ENCODE measurements at regions not wholly inside any gene's neighbourhood (a gene's known extent, or its start where the extent isn't known, plus 50 kb on each side); places are given as distances from the start of the nearest gene placed in this dataset.

DNA sequence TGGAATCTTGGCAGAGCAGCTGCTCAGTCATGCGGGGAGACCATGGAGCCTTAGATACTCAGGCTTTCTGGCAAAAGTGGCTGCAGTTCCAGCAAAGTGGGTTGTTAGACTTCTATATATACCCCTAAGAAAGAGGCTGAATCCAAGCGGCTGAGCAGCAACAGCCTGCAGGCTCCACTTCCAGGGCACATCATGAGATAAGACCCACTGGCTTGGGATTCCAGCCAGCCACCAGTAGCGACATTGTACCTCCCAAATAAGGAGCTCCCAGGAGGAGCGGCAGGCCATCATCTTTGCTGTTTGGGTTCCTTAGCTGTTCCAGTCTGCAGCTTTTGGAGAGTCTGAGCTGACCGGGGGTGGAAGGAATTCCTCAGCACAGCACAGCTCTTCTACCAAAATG lies 150.3 kb upstream of the ST6GAL2 start:
- H3K9me3 Mint-ChIP-seq (ENCODE audit: insufficient read depth), result peaks cover 10% of the 10 kb centered on the region
- CTCF ChIA-PET, result no interaction called here

DNA sequence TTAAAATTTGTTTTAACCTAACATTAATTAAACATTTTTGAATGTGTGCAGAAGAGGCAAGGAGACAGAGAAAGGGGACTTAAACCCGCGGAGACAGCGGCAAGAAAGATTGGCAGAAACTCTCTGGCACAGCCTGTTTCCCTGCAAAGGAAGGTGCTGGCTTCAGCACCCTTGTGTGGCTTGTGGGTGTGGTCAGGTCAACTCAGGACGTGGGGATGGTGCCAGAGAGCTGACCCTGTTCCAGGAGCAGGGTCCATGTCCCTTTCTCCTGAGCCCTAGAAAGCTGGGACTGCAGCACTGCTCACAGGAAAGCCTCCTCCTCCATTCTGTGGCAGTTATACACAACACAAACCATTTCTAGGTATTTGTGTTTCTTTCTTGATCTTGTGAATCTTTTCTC lies 176.2 kb upstream of the ST6GAL2 start:
- Mint-ChIP-seq H3K4me1 (ENCODE audit: low read depth) (no peaks in the 10 kb centered on the region), H3K4me3 (no peak overlapping the region), H3K27me3 (ENCODE audit: low read depth) (no peaks in the 10 kb centered on the region), H3K27ac (no peak overlapping the region), H3K36me3 (ENCODE audit: low read depth) (no peaks in the 10 kb centered on the region), H3K9me3 (ENCODE audit: insufficient read depth) (no peaks in the 10 kb centered on the region)
- DNase-seq (no peak), ATAC-seq (no peak)
- CTCF ChIA-PET, result no interaction called here
- POLR2A ChIA-PET, result no interaction called here

More for the DNA sequence above, 150.3 kb upstream of the ST6GAL2 start:
- H3K4me1 Mint-ChIP-seq (ENCODE audit: low read depth), result no peaks in the 10 kb centered on the region
- POLR2A ChIA-PET, result no interaction called here
- H3K27ac Mint-ChIP-seq, result no peak overlapping the region
- no peak overlapping the region for H3K4me3 Mint-ChIP-seq
- DNase-seq, result no peak
- no peaks in the 10 kb centered on the region for H3K36me3 Mint-ChIP-seq (ENCODE audit: low read depth)
- no peaks in the 10 kb centered on the region for H3K27me3 Mint-ChIP-seq (ENCODE audit: low read depth)
- no peak for ATAC-seq

DNA sequence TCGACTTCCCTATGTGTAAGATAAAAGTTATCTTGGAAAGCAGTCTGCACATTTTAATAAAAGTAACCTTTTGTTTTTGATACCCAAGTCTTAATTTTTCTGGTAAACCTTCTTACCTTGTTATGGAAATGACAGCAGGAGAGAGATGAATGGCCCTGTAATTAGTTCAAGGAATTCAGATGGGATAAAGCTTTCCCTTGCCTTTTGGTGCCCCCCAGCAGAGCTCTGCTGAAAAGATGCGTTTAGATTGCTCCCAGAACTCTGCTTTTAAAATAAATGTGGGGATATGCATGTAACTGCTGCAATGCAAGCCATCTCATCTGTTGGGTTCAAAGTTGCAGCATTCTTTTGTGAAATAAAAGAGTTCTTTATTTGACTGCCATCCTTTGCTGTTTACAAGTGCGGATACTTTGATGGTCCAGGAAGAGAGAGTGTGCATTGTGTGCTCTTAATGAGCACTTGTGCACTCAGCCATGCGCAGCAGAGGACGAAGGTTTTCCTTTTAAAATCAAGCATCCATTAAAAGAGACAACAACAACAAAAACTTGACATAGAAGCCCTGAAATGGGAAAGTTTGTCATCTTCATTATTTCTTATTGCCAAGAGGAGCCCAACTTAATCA lies 176.7 kb upstream of the ST6GAL2 start:
- Mint-ChIP-seq H3K4me1 (ENCODE audit: low read depth) (no peaks in the 10 kb centered on the region), H3K27me3 (ENCODE audit: low read depth) (no peaks in the 10 kb centered on the region), H3K4me3 (no peak overlapping the region), H3K36me3 (ENCODE audit: low read depth) (no peaks in the 10 kb centered on the region), H3K27ac (no peak overlapping the region), H3K9me3 (ENCODE audit: insufficient read depth) (no peaks in the 10 kb centered on the region)
- DNase-seq, result no peak
- ChIA-PET POLR2A (interaction anchor here (0.6 kb wide), 1 partner anchor 1102 kb away, joined by 4 read pairs; no protein-coding TSS in a partner anchor), CTCF (no interaction called here)
- ATAC-seq, result no peak

DNA sequence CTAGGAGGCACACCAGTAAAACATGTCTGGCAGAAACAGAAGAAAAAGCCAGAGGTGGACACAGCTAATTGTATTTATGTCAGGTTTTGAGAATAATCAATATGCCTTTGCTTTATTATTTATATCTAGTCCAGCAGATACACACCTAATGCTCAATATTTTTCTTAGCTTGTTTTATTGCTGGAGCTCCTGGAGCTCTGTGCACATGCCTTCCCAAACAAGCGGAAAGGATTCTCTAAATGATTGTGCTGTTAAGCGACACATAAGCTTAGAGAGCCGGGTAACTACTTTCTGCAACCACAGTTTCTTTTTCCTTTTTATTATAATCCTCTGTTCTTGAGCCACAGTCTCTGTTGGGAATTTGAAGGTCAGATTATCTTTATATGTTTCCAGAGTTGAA lies 177.3 kb upstream of the ST6GAL2 start:
- DNase-seq, result no peak
- H3K4me3 Mint-ChIP-seq, result no peak overlapping the region
- no peaks in the 10 kb centered on the region for H3K27me3 Mint-ChIP-seq (ENCODE audit: low read depth)
- no peaks in the 10 kb centered on the region for H3K9me3 Mint-ChIP-seq (ENCODE audit: insufficient read depth)
- no peaks in the 10 kb centered on the region for H3K36me3 Mint-ChIP-seq (ENCODE audit: low read depth)
- no peak for ATAC-seq
- no peaks in the 10 kb centered on the region for H3K4me1 Mint-ChIP-seq (ENCODE audit: low read depth)
- CTCF ChIA-PET, result no interaction called here
- no peak overlapping the region for H3K27ac Mint-ChIP-seq
- POLR2A ChIA-PET, result interaction anchor here (0.6 kb wide), 1 partner anchor 1101 kb away, joined by 4 read pairs; no protein-coding TSS in a partner anchor

DNA sequence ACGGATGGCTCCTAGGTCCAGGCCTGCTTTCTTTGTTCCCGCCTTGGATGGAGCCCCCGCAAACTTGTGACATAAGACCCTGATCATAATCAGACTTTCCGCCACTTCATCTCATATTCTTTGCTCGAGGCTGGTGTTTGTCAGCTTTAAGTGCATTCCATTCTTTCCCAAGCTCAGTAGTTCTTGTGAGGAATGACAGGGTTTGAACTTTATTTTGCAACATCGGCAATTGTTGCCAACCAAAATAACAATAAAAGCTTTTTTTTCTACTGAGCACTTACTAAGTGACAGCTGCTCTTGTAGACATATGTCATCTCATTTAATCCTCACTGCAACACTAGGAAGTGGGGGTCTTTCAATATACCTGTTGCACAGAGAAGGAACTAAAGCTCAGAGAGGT lies 178.8 kb upstream of the ST6GAL2 start:
- Mint-ChIP-seq H3K4me1 (ENCODE audit: low read depth) (no peaks in the 10 kb centered on the region), H3K36me3 (ENCODE audit: low read depth) (no peaks in the 10 kb centered on the region), H3K27me3 (ENCODE audit: low read depth) (no peaks in the 10 kb centered on the region), H3K27ac (no peak overlapping the region), H3K9me3 (ENCODE audit: insufficient read depth) (no peaks in the 10 kb centered on the region), H3K4me3 (no peak overlapping the region)
- DNase-seq, result no peak
- ChIA-PET POLR2A (no interaction called here), CTCF (no interaction called here)
- ATAC-seq, result no peak

DNA sequence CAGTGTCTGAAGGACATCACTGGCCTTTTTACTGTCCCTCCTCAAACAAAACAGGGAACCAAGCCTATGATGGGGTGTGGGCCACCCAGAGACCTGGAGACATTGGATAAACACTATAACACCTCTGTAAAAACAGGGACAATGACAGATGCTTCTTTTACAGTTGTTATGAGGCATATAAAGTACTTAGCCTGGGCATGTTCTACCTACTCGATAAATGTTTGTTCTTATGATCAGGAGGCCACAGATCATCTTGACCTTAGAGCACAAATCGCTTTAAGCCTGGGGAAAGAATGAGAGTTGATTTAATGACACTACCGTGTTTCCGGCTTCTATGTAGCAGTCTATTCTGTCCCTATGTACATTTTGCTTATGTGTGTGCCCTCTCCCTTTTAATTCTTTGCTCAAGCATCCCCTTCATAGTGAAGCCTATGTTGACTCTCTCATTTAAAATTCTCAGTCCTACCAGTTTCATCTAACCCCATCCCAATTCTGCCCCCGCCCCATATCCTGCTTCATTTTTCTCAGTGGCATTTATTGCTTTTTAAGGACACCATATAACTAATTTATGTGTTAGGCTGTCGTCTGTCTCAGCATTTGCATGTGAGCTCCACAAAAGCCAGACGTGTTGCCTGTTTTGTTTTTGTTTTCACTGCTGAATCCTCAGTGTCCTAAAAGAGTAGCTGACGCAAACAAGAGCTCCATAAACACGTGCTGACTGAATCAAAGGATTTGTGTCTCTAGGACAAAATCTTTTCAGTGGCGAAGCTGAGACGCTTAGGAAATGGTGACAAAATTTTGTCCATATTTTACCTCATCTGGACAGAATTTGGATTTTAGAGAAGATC lies 182.3 kb upstream of the ST6GAL2 start:
- Mint-ChIP-seq H3K9me3 (ENCODE audit: insufficient read depth) (no peaks in the 10 kb centered on the region), H3K4me3 (no peak overlapping the region), H3K36me3 (ENCODE audit: low read depth) (no peaks in the 10 kb centered on the region), H3K4me1 (ENCODE audit: low read depth) (no peaks in the 10 kb centered on the region), H3K27ac (no peak overlapping the region), H3K27me3 (ENCODE audit: low read depth) (no peaks in the 10 kb centered on the region)
- no peak for DNase-seq
- POLR2A ChIA-PET, result no interaction called here
- CTCF ChIA-PET, result no interaction called here
- ATAC-seq, result no peak

DNA sequence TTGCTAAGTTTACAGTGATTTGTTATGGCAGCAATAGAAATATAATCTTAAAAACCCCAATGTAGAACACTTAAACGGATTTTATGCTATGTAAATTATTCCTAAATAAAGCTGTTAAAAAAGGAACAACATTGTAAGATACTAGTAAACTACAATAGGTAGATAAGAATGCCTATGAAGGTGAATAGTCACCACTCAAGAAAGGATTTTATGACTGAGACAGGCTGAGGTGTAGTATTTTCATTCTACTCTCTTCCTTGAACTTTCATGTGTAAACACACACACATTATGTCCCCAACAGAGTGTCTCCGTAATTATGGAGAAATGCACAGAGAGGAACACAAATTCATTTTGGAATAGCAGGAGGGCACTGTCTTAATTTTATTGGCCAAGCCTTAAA lies 183.9 kb upstream of the ST6GAL2 start:
- no peaks in the 10 kb centered on the region for H3K36me3 Mint-ChIP-seq (ENCODE audit: low read depth)
- H3K9me3 Mint-ChIP-seq (ENCODE audit: insufficient read depth), result no peaks in the 10 kb centered on the region

DNA sequence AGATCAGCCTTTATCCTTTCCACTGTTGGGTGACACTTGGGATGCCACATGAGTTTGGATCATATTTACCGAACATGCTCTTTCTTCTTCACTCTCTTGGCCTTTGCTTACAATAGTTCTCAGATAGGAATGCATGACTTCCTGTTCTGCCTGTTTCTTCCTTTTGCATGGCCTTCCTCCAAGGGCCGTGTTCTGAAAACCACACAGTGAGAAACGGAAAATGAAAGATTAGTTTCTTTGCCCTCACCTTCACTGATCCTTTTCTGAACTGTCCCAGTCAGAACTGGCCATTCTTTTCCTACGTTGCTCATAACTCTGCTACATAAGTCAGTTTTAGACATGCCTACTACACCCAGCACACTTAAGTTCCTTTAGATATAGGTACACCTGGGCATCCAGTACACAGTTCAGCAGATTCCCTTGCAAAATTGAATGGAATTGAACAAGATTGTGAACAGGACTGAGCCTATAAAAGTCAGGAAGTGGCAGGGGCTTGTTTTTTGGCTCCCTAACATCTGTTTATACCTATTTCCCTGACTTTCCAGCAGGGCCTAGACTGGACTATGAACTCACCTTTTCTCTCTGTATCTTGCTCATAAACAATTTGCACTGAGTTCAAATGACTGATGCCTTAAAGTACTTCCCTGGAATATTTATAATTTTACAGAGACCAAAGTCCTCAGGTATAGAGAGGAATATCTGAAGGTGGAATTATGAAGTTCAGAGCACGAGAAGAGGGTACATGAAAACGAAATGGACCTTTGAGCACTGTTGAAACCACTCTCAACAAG lies 186.4 kb upstream of the ST6GAL2 start:
- ATAC-seq (no peak), DNase-seq (no peak)
- Mint-ChIP-seq H3K4me1 (ENCODE audit: low read depth) (no peaks in the 10 kb centered on the region), H3K27ac (no peak overlapping the region), H3K27me3 (ENCODE audit: low read depth) (no peaks in the 10 kb centered on the region), H3K36me3 (ENCODE audit: low read depth) (no peaks in the 10 kb centered on the region), H3K9me3 (ENCODE audit: insufficient read depth) (no peaks in the 10 kb centered on the region), H3K4me3 (no peak overlapping the region)
- CTCF ChIA-PET, result no interaction called here
- POLR2A ChIA-PET, result no interaction called here

More for the DNA sequence above, 183.9 kb upstream of the ST6GAL2 start:
- Mint-ChIP-seq H3K27ac (no peak overlapping the region), H3K27me3 (ENCODE audit: low read depth) (no peaks in the 10 kb centered on the region), H3K4me3 (no peak overlapping the region), H3K4me1 (ENCODE audit: low read depth) (no peaks in the 10 kb centered on the region)
- ATAC-seq, result no peak
- CTCF ChIA-PET, result no interaction called here
- DNase-seq, result no peak
- POLR2A ChIA-PET, result no interaction called here

DNA sequence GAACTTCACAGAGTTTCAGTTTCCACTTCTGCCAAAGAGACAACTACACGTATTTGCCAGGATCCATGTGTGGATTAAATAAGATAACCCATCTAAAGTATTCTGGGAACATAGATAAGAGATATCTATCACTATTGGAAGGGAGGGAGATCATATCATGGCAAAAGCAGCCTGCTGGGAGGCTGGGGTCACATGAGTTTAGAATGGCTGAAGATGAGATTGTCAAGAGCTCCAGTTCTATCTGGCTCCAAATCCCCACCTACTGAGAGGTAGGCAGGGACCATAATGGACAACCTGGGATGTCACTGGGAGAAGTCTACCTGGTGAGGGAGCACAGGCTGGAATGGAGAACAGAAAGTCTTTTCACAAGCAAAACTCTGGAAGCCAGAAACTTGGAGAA lies 192.6 kb upstream of the ST6GAL2 start:
- H3K36me3 Mint-ChIP-seq (ENCODE audit: low read depth), result no peaks in the 10 kb centered on the region
- H3K27me3 Mint-ChIP-seq (ENCODE audit: low read depth), result no peaks in the 10 kb centered on the region
- no peaks in the 10 kb centered on the region for H3K9me3 Mint-ChIP-seq (ENCODE audit: insufficient read depth)
- no peak overlapping the region for H3K27ac Mint-ChIP-seq
- no peak for ATAC-seq
- ChIA-PET POLR2A (no interaction called here), CTCF (no interaction called here)
- no peak overlapping the region for H3K4me3 Mint-ChIP-seq
- no peaks in the 10 kb centered on the region for H3K4me1 Mint-ChIP-seq (ENCODE audit: low read depth)
- DNase-seq, result no peak

DNA sequence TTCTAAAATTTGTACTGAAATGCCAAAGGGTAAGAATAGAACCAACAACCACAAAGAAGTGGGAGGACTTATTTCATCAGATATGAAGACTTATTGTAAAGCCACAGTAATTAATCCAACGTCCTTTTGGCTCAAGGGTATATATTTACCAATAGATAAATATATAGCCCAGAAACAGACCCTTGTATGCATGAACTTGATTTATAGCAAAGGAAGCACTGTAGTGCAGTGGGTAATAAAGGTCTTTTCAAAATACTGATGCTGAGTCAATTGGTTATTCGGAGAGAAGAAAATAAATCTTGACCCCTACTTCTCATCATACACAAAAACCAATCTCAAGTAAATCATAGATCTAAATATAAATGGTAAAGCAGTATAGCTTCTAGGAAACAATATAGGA lies 200.5 kb upstream of the ST6GAL2 start:
- no peak overlapping the region for H3K27ac Mint-ChIP-seq
- H3K4me1 Mint-ChIP-seq (ENCODE audit: low read depth), result no peaks in the 10 kb centered on the region
- ChIA-PET POLR2A (no interaction called here), CTCF (no interaction called here)
- H3K36me3 Mint-ChIP-seq (ENCODE audit: low read depth), result no peaks in the 10 kb centered on the region
- no peak for DNase-seq
- H3K4me3 Mint-ChIP-seq, result no peak overlapping the region
- H3K9me3 Mint-ChIP-seq (ENCODE audit: insufficient read depth), result no peaks in the 10 kb centered on the region
- H3K27me3 Mint-ChIP-seq (ENCODE audit: low read depth), result no peaks in the 10 kb centered on the region
- ATAC-seq, result no peak

DNA sequence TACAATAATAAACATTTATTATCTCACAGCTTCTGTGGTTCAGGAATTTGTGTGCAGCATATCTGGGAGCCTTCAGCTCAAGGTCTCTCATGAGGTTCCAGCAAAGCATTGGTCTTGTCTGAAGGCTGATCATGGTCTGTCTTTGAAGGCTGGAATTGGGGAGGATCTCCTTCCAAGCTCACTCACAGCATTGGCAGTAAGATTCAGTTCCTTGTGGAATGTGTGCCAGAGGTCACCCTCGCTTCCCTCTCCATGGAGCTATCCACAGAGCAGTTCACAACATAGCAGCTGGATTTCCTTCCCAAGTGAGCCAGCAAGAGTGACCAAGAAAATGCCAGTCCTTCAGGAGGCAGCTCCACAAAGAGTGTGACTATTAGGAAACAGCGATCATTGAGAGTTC lies 202.2 kb upstream of the ST6GAL2 start:
- Mint-ChIP-seq H3K9me3 (ENCODE audit: insufficient read depth) (no peaks in the 10 kb centered on the region), H3K27me3 (ENCODE audit: low read depth) (no peaks in the 10 kb centered on the region), H3K36me3 (ENCODE audit: low read depth) (no peaks in the 10 kb centered on the region), H3K4me3 (no peak overlapping the region), H3K4me1 (ENCODE audit: low read depth) (no peaks in the 10 kb centered on the region), H3K27ac (no peak overlapping the region)
- ATAC-seq (no peak), DNase-seq (no peak)
- ChIA-PET CTCF (no interaction called here), POLR2A (no interaction called here)

DNA sequence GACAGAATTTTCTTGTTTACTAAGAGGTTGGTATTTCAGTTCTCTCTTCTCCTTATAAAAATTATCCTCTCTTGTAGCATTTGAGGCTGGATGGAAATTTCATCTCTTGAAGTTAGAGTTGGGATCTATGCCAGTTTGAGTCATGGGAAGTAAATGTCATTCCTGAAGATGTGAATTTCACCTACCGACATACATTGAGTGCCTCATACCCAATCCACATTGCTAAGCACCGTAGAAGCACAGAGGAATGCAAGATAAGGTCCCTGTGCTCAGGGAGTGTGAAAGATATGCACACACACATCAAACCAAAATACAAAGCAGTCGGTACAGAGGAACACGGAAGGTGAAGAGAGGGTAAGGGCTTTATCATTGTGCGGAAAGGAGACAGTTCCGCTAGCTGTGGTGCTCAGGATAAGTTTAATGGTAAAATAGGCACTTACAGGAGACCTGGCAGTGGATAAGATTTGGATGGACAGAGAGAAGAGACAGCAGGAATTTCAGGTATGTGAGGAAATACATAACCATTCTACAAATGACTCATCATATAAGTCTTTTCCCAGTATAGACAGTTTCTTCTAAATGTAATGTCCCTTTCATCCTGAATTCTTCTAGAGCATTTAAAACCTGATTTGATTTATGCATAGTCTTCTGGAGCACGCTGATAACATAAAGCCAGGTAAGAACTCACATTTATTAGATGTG lies 205.3 kb upstream of the ST6GAL2 start:
- Mint-ChIP-seq H3K27me3 (ENCODE audit: low read depth) (no peaks in the 10 kb centered on the region), H3K4me3 (no peak overlapping the region), H3K9me3 (ENCODE audit: insufficient read depth) (no peaks in the 10 kb centered on the region), H3K4me1 (ENCODE audit: low read depth) (no peaks in the 10 kb centered on the region), H3K36me3 (ENCODE audit: low read depth) (no peaks in the 10 kb centered on the region), H3K27ac (no peak overlapping the region)
- DNase-seq, result no peak
- CTCF ChIA-PET, result no interaction called here
- POLR2A ChIA-PET, result no interaction called here
- ATAC-seq, result no peak

Data from activated CD8-positive, alpha-beta T cell treated with anti-CD3 and anti-CD28 coated beads, Interleukin-2, amount 10 ng/mL, durations not matched to agents 7 days and 5 days (primary cell).